ENCODE measurements at regions not wholly inside any gene's neighbourhood (a gene's known extent, or its start where the extent isn't known, plus 50 kb on each side); places are given as distances from the start of the nearest gene placed in this dataset.

- TF ChIP-seq, protein P1, sequence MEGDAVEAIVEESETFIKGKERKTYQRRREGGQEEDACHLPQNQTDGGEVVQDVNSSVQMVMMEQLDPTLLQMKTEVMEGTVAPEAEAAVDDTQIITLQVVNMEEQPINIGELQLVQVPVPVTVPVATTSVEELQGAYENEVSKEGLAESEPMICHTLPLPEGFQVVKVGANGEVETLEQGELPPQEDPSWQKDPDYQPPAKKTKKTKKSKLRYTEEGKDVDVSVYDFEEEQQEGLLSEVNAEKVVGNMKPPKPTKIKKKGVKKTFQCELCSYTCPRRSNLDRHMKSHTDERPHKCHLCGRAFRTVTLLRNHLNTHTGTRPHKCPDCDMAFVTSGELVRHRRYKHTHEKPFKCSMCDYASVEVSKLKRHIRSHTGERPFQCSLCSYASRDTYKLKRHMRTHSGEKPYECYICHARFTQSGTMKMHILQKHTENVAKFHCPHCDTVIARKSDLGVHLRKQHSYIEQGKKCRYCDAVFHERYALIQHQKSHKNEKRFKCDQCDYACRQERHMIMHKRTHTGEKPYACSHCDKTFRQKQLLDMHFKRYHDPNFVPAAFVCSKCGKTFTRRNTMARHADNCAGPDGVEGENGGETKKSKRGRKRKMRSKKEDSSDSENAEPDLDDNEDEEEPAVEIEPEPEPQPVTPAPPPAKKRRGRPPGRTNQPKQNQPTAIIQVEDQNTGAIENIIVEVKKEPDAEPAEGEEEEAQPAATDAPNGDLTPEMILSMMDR (IDR thresholded peaks at IDR 0.05; ENCODE audit: insufficient read depth, low read length, poor library complexity, severe bottlenecking), result no peak
- no peak for TF ChIP-seq EZH2phosphoT487 (conservative IDR thresholded peaks at IDR 0.05; ENCODE audit: low read length)
These were observed 837.4 kb upstream of the USP15 start for GRCh38 chr12:61422786-61423185.
